Ectodermal cell (in vitro differentiated cells): ENCODE measurements at regions not wholly inside any gene's neighbourhood (a gene's known extent, or its start where the extent isn't known, plus 50 kb on each side); places are given as distances from the start of the nearest gene placed in this dataset.
"Not testable (repeated sequence)": the region's sequence is repeated elsewhere in the genome, so short reads cannot be mapped to it uniquely, and the experiment has no call there.

Experiments used
- H3K27ac ChIP-seq: 2 replicates; pipeline ENCODE4 v1.7.0; 2013; ENCODE audit warnings: mild to moderate bottlenecking, low read depth, low read length; ENCODE audit not compliant: insufficient read depth, poor library complexity, severe bottlenecking
- H3K27me3 ChIP-seq: 2 replicates; pipeline ENCODE4 v1.7.0; 2013; ENCODE audit warnings: mild to moderate bottlenecking, low read length; ENCODE audit not compliant: insufficient read depth, control insufficient read depth, poor library complexity, severe bottlenecking
- H3K36me3 ChIP-seq: one replicate; pipeline ENCODE4 v1.7.0; 2013; ENCODE audit warnings: low read length; ENCODE audit not compliant: control insufficient read depth, insufficient read depth
- H3K4me1 ChIP-seq: one replicate; pipeline ENCODE4 v1.7.0; 2013; ENCODE audit warnings: low read length; ENCODE audit not compliant: control insufficient read depth, insufficient read depth
- H3K4me3 ChIP-seq: 2 replicates; pipeline ENCODE4 v1.7.0; 2013; ENCODE audit warnings: low read depth, low read length, control low read depth; ENCODE audit not compliant: insufficient read depth
- H3K9me3 ChIP-seq: 2 replicates; pipeline ENCODE4 v1.7.0; 2013; ENCODE audit warnings: mild to moderate bottlenecking, low read length, moderate library complexity; ENCODE audit not compliant: control insufficient read depth
- WGBS, 2 experiments: methylation state at CpG; one replicate each; pipeline ENCODE4 v1.1.7; 2013; ENCODE audit warnings: missing lambda C conversion rate in 2 of 2; 5-methylcytosine and 5-hydroxymethylcytosine counted together

DNA sequence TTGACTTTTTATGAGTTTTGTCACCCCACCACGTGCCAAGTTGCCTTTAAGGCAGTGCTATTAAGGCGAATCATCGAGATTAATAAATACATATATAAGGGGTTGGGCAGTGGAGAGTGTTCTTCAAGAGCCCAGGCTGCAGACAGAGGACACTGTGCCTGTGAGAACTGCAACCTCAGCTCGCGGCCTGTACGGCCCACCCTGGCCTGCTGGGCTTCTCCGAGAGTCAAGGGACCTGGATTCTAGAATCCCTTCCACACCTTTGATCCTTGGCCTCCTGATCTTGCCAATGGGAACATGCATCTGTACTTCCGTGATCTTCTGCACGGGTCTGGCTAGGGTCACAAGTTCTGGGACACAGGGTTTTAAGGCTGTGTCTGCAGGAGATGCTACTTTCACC lies 54.5 kb downstream of the IRX5 start:
- no peak overlapping the region for H3K27ac ChIP-seq
- H3K36me3 ChIP-seq = no peaks in the 10 kb centered on the region
- WGBS, 2 experiments = 91% methylated on average over 9 of the region's 9 CpGs
- no peak overlapping the region for H3K4me3 ChIP-seq
- H3K27me3 ChIP-seq = no peaks in the 10 kb centered on the region
- peaks cover 19% of the 10 kb centered on the region for H3K4me1 ChIP-seq
- H3K9me3 ChIP-seq = no peaks in the 10 kb centered on the region

DNA sequence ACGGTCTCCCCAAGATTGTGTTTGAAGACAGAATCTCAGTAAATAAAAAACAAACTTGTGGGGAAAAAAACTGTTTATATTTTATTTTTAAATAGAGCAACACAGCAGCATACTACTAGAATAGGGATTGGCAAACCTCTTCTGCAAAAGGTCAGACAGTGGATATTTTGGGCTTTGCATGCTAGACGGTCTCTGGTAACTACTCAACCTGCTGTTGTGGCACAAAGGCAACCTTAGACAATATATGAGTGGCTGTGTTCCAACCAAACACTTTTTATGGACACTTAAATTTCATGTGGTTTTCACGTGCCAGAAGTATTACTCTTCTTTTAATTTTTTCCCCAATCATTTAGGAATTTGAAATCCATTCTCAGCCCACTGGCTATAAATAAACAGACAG lies 55.0 kb downstream of the IRX5 start:
- no peaks in the 10 kb centered on the region for H3K36me3 ChIP-seq
- H3K27me3 ChIP-seq = no peaks in the 10 kb centered on the region
- H3K4me3 ChIP-seq = no peak overlapping the region
- no peaks in the 10 kb centered on the region for H3K9me3 ChIP-seq
- no peak overlapping the region for H3K27ac ChIP-seq
- WGBS, 2 experiments = 93 to 98% methylated on average over 2 to 3 of the region's 3 CpGs
- peaks cover 19% of the 10 kb centered on the region for H3K4me1 ChIP-seq

DNA sequence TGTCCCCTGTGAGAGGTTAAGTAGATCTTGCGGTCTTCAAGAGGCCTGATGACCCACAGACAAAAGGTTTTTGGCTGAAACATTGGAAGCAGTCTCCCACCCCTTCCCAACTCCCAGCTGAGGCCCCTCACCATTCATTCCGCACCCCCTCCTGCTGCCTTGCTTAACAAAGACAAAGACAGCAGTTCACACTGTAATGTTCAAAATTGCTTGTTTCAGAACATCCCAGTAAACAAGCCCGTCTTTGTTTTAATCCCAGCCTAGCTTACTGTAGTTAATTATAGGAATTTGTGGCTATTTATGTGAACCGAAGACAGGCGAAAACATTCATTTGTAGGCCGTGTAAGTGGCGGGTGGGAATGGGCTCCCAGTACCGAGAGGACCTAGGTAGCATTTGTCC lies 55.7 kb downstream of the IRX5 start:
- Histone ChIP-seq H3K4me3 (no peak overlapping the region), H3K9me3 (no peaks in the 10 kb centered on the region), H3K4me1 (peaks cover 19% of the 10 kb centered on the region), H3K27ac (no peak overlapping the region), H3K27me3 (no peaks in the 10 kb centered on the region), H3K36me3 (no peaks in the 10 kb centered on the region)
- 61% methylated on average over 8 of the region's 8 CpGs for WGBS, 2 experiments

DNA sequence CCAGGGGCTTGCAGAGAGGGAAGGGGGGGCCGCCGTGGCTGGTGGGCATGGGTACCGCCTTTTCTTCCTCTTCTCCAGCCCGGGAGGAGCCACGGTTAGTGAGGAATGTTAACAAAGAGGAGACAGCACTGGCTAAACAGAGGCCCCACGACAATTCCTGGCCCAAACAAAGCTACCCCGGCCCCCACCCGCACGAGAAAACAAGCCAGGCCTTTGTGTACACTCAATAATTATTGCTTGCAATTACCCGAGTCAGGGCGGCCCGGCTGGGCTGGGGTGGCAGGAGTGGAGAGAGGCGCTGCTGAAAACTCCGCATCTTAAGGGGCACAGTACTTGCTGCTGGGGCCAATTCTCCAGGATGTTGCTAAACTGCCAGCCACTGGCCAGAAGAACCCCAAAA lies 56.4 kb downstream of the IRX5 start:
- no peaks in the 10 kb centered on the region for H3K9me3 ChIP-seq
- no peak overlapping the region for H3K4me3 ChIP-seq
- WGBS, 2 experiments = 40 to 57% methylated on average over 14 of the region's 14 CpGs
- no peaks in the 10 kb centered on the region for H3K36me3 ChIP-seq
- no peak overlapping the region for H3K27ac ChIP-seq
- no peaks in the 10 kb centered on the region for H3K27me3 ChIP-seq
- H3K4me1 ChIP-seq = peaks cover 19% of the 10 kb centered on the region

DNA sequence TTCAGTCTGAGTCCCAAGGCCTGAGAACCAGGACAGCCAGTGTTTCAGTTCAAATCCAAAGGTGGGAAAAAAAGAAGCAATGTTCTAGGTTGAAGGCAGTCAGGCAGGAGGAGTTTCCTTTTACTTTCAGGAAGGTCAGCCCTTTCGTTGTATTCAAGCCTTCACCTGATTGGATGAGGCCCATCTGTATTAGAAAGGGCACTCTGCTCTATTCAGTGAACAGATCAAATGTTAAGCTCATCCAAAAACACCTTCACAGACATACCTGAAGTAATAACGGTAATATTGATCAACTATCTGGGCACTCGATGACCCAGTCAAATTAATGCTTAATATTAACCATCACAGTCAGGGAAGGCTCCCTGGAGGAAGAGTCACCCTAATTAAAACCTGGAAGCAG lies 60.9 kb downstream of the IRX5 start:
- no peaks in the 10 kb centered on the region for H3K36me3 ChIP-seq
- no peak overlapping the region for H3K27ac ChIP-seq
- peaks cover 11% of the 10 kb centered on the region for H3K4me1 ChIP-seq
- no peaks in the 10 kb centered on the region for H3K9me3 ChIP-seq
- 86 to 87% methylated on average over 3 of the region's 3 CpGs for WGBS, 2 experiments
- H3K4me3 ChIP-seq = no peak overlapping the region
- no peaks in the 10 kb centered on the region for H3K27me3 ChIP-seq

DNA sequence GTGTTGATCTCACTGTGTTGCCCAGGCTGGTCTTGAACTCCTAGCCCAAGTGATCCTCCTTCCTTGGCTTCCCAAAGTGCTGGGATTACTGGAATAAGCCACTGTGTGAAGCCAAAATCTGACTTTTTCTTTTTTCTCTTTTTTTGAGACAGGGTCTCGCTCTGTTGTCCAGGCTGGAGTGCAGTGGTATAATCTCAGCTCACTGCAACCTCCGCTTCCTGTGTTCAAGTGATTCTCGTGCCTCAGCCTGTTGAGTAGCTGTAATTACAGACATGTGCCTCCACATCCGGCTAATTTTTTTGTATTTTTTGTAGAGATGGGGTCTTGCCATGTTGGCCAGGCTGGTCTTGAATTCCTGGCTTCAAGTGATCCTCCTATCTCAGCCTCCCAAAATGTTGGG lies 61.3 kb downstream of the IRX5 start:
- H3K4me1 ChIP-seq, H3K4me3 ChIP-seq, H3K27ac ChIP-seq, H3K36me3 ChIP-seq, H3K9me3 ChIP-seq, H3K27me3 ChIP-seq: not testable (repeated sequence)
- 90% methylated on average over 4 of the region's 4 CpGs for WGBS, 2 experiments

DNA sequence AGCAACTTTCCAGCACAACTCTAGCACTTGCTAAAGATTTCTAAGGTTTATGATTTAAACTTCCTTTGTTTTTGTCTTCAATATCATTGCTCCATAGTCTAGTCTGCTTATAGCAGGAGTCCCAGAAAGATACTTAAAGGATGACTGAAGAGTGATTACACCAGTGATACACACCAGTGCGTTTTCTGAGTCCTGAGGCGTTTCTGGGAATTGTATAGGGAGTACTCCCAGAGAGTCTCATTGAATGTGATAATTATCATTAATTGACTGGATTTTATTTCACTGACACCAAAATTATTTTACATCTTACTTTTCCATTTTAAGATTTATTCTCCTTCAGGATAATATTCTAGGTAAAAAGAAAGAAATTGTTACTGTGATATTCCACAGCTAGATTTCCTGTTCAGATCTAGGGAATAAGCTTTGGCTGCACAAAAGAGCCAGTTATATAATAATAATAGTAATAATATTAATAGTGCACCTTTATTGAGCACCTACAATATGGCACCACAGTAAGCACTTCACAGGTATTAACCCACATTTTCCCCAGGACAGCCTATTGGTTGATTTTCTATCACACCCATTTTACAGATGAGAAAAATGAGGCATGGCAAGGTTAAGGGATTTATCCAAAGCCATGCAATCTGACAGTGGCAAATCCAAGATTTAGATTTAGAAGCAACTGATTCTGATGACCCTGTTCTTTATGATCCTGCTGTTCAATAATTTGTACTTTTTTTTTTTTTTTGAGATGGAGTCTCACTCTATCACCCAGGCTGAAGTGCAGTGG lies 62.6 kb downstream of the IRX5 start:
- Histone ChIP-seq H3K4me1 (no peaks in the 10 kb centered on the region), H3K27me3 (no peaks in the 10 kb centered on the region), H3K4me3 (no peak overlapping the region), H3K36me3 (no peaks in the 10 kb centered on the region), H3K9me3 (no peaks in the 10 kb centered on the region), H3K27ac (no peak overlapping the region)
- WGBS, 2 experiments = 100% methylated on average over 2 of the region's 2 CpGs; no CpG with 5 or more reads in 1 of the 2 experiments

DNA sequence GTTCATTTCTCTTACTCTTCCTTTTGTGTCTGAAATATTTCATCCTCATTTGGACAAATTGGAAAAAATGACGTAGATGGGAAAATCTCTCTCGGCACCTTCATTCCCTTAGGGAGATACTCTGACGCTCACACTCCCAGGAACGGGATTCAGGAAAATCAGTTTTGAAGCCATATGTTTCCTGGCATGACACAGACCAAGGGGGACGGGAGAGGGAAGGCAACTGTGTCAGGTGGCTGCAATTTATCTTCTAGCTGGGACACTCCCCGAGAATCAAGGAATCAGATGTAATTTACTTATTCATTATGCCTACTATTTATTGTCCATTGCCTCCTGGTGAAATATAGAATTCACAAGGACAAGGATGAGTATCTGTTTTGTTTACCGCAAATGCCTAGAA lies 65.5 kb downstream of the IRX5 start:
- Histone ChIP-seq H3K4me1 (no peaks in the 10 kb centered on the region), H3K36me3 (no peaks in the 10 kb centered on the region), H3K27me3 (no peaks in the 10 kb centered on the region), H3K27ac (no peak overlapping the region), H3K9me3 (no peaks in the 10 kb centered on the region), H3K4me3 (no peak overlapping the region)
- 91 to 93% methylated on average over 7 of the region's 7 CpGs for WGBS, 2 experiments

DNA sequence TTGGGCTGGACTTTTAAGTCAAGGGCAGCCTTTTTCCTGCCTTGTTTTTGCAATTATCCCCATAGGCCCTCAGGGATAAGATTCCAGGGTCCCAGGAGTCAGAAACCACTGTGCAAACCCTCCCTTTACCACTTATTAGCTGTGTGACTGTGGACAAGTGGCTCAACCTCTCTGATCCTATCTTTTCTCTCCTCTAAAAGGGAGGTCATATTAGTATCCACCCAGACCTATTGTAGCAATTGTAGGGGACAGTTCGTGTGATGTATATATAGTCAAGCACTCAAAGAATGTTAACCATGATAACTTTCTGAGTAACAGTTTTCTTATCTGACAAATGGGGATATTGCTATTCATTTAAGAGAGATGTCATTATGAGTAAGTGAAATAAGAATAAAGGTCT lies 68.2 kb downstream of the IRX5 start:
- H3K9me3 ChIP-seq = no peaks in the 10 kb centered on the region
- no peaks in the 10 kb centered on the region for H3K27me3 ChIP-seq
- no peak overlapping the region for H3K27ac ChIP-seq
- H3K36me3 ChIP-seq = no peaks in the 10 kb centered on the region
- no peak overlapping the region for H3K4me3 ChIP-seq
- WGBS, 2 experiments = 82% methylated on average over 1 of the region's 1 CpG; no CpG with 5 or more reads in 1 of the 2 experiments
- no peaks in the 10 kb centered on the region for H3K4me1 ChIP-seq

DNA sequence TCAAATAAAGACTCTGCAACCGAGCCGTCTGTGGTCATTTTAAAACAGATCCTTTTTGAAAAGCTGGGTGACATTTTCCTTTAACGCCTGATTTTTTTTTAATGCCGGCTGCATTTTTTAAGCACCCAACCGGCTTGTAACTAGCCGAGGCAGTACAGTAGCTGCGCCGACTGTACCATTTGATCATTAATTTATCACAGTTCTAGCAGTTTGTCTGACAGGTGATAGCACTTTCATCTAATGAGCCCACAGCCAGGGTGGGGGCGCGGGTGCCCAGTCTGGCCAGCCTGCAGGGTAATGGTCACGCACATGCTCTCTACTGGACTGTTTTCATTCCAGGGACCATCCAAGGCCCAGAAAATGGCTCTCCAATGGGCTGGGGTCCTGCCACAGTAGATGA lies 68.8 kb downstream of the IRX5 start:
- Histone ChIP-seq H3K9me3 (no peaks in the 10 kb centered on the region), H3K27me3 (no peaks in the 10 kb centered on the region), H3K36me3 (no peaks in the 10 kb centered on the region), H3K27ac (no peak overlapping the region), H3K4me3 (no peak overlapping the region), H3K4me1 (no peaks in the 10 kb centered on the region)
- 95% methylated on average over 11 of the region's 11 CpGs for WGBS, 2 experiments

DNA sequence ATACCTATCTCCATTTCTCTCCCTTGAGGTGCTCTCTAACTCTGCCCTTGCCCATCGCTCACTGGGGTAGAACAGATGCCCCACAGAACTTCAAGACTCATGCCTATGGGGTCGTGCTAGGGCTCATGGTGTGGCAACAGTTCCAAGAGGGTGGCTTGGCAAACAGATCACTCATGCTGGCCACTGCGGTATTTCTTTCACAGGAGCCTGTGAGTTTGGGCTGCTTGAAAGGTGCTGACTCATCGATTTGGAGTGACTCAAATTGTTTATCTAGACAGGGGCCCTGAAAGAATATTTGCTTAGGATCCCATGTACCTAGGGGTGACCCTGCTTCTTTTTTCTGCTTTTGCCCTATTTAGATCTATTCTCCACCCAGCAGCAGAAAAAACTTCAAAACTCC lies 69.9 kb downstream of the IRX5 start:
- H3K9me3 ChIP-seq = no peaks in the 10 kb centered on the region
- no peak overlapping the region for H3K27ac ChIP-seq
- no peak overlapping the region for H3K4me3 ChIP-seq
- no peaks in the 10 kb centered on the region for H3K4me1 ChIP-seq
- 85 to 90% methylated on average over 4 of the region's 4 CpGs for WGBS, 2 experiments
- no peaks in the 10 kb centered on the region for H3K27me3 ChIP-seq
- no peaks in the 10 kb centered on the region for H3K36me3 ChIP-seq
